Thyroid gland (tissue), 4 donors: ENCODE measurements at regions not wholly inside any gene's neighbourhood (a gene's known extent, or its start where the extent isn't known, plus 50 kb on each side); places are given as distances from the start of the nearest gene placed in this dataset.

Source experiments
- CTCF ChIP-seq, 6 experiments: fragments of 200-600 bp in 3 of 6; fragments of 450-650 bp in 3 of 6; sonication (generic) in 3 of 6; IDR thresholded peaks; one replicate each; pipeline ENCODE4 v1.5.1; 2016 to 2019; ENCODE audit warnings: antibody characterized with exemption in 6 of 6, mild to moderate bottlenecking in 2 of 6, inconsistent platforms in 1 of 6, moderate library complexity in 1 of 6
- POLR2A ChIP-seq, 2 donors: fragments of 450-650 bp; IDR thresholded peaks; one replicate each; pipeline ENCODE4 v1.6.1; 2017; ENCODE audit warnings: antibody characterized with exemption in 2 of 2, mild to moderate bottlenecking in 2 of 2, moderate library complexity in 1 of 2

GRCh38 chr18:39062426-39062825 lies 1496.8 kb upstream of the CELF4 start:
- TF ChIP-seq POLR2A (IDR thresholded peaks at IDR 0.05) (no peak), CTCF (IDR thresholded peaks at IDR 0.05) (no peak)
